Skin epidermis (tissue), 12 donors: ENCODE measurements at regions not wholly inside any gene's neighbourhood (a gene's known extent, or its start where the extent isn't known, plus 50 kb on each side); places are given as distances from the start of the nearest gene placed in this dataset.

Source experiments
- H3K27ac ChIP-seq, 21 experiments: fragments of 200-600 bp; sonication (generic) in 11 of 21; one replicate each; pipeline ENCODE4 v1.5.0; 2020; ENCODE audit warnings: mild to moderate bottlenecking in 3 of 21, inconsistent platforms in 2 of 21, moderate library complexity in 2 of 21
- H3K4me3 ChIP-seq, 7 experiments: fragments of 200-600 bp; sonication (generic) in 2 of 7; one replicate each; pipeline ENCODE4 v1.5.0; 2020; ENCODE audit warnings: inconsistent platforms in 2 of 7, mild to moderate bottlenecking in 2 of 7, moderate library complexity in 1 of 7

DNA sequence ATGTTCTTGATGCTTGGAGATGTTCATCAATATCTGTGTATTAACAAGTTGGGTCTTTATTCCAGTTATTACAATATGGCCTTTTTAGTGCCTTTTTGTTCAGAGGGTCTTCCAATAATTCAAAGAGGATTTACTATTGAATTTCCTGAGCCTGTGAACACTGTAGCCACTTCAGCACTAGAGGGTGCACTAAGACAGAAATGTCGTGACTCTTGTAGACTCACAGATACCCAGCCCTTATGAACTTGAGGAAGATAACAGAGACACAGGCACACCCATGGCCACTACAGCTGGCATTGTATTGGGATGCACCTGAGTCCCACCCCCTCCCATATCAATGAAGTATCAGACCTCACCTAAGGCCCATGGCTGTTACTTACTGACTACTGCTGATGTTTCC lies 54.4 kb upstream of the ACTRT1 start:
- no peak overlapping the region for H3K27ac ChIP-seq
- no peak overlapping the region for H3K4me3 ChIP-seq

DNA sequence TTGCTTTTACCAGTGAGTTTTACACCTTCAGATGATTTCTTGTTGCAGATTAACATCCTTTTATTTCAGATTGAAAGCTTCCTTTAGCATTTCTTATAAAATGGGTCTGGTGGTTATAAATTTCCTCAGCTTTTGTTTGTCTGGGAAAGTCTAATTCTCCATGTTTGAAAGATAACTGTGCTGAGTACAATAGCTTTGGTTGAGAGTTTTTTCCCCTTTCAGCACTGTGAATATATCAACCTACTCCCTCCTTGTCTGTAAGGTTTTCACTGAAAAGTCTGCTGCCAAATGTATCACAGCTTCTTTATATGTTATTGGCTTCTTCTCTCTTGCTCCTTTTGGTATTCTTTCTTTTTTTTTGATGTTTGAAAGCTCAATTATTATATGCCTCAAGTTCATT lies 53.5 kb upstream of the ACTRT1 start:
- H3K4me3 ChIP-seq: no peak overlapping the region
- no peak overlapping the region for H3K27ac ChIP-seq
